D721Med (cell line): ENCODE measurements at regions not wholly inside any gene's neighbourhood (a gene's known extent, or its start where the extent isn't known, plus 50 kb on each side); places are given as distances from the start of the nearest gene placed in this dataset.

Experiments
- DNase-seq: peaks from one replicate; pipeline ENCODE4 v3.0.0; 2011; ENCODE audit warnings: low spot score; ENCODE audit not compliant: insufficient read length
- FAIRE-seq: peaks from 2 replicates; lab custom pipeline; 2011; peaks lifted over from hg19 to GRCh38; lab: Jason Lieb, UNC
- CTCF ChIP-seq: IDR thresholded peaks from 2 replicates; pipeline ENCODE4 v1.5.1; 2012; ENCODE audit warnings: mild to moderate bottlenecking, control low read depth; ENCODE audit not compliant: insufficient read depth; ENCODE audit errors: missing control alignments

- no peak for DNase-seq
- no peak for TF ChIP-seq CTCF
- no peak for FAIRE-seq
These were observed 217.6 kb upstream of the DTNBP1 start for GRCh38 chr6:15880262-15880973.

GRCh38 chr6:15879371-15880261 is 216.8 kb upstream of the DTNBP1 start:
- no peak for FAIRE-seq
- no peak for TF ChIP-seq CTCF
- no peak for DNase-seq

- DNase-seq (no peak), FAIRE-seq (no peak)
- TF ChIP-seq CTCF: no peak
These were observed 214.4 kb upstream of the DTNBP1 start for GRCh38 chr6:15877231-15877630.

- FAIRE-seq: no peak
- no peak for TF ChIP-seq CTCF
- no peak for DNase-seq
These were observed 213.6 kb upstream of the DTNBP1 start for GRCh38 chr6:15876406-15876805.

- no peak for DNase-seq
- TF ChIP-seq CTCF: no peak
- no peak for FAIRE-seq
These were observed 213.0 kb upstream of the DTNBP1 start for GRCh38 chr6:15875797-15876196.

GRCh38 chr6:15874821-15875220 is 212.0 kb upstream of the DTNBP1 start:
- no peak for TF ChIP-seq CTCF
- DNase-seq (no peak), FAIRE-seq (no peak)
